Neural cell (in vitro differentiated cells): ENCODE measurements at regions not wholly inside any gene's neighbourhood (a gene's known extent, or its start where the extent isn't known, plus 50 kb on each side); places are given as distances from the start of the nearest gene placed in this dataset.

Experiments
- H2AFZ ChIP-seq: fragments of 200-600, 300-800 bp; sonication (generic), shearing (Covaris generic); 2 replicates; pipeline ENCODE4 v1.6.0; 2014; ENCODE audit warnings: low read depth, mild to moderate bottlenecking, antibody characterized with exemption, low read length, moderate library complexity
- H3F3A ChIP-seq: fragments of 200-600 bp; shearing (Covaris generic); 2 replicates; pipeline ENCODE4 v1.6.1; 2016; ENCODE audit warnings: mild to moderate bottlenecking, moderate library complexity, mixed read lengths, antibody characterized with exemption, low read length; ENCODE audit not compliant: insufficient read depth, poor library complexity, severe bottlenecking
- H3K27ac ChIP-seq: fragments of 200-600, 300-800 bp; sonication (generic), shearing (Covaris generic); 2 replicates; pipeline ENCODE4 v1.5.1; 2014; ENCODE audit warnings: mild to moderate bottlenecking, low read length, moderate library complexity
- H3K27me3 ChIP-seq: fragments of 300-800, 200-600 bp; sonication (generic), shearing (Covaris generic); 2 replicates; pipeline ENCODE4 v1.6.0; 2014; ENCODE audit warnings: mild to moderate bottlenecking, low read depth, low read length, moderate library complexity; ENCODE audit not compliant: insufficient read depth
- H3K36me3 ChIP-seq: fragments of 300-800, 200-600 bp; sonication (generic), shearing (Covaris generic); 2 replicates; pipeline ENCODE4 v1.5.1; 2014; ENCODE audit warnings: mild to moderate bottlenecking, antibody characterized with exemption, low read length, moderate library complexity; ENCODE audit not compliant: insufficient read depth
- H3K4me2 ChIP-seq: fragments of 300-800, 200-600 bp; sonication (generic), shearing (Covaris generic); 2 replicates; pipeline ENCODE4 v1.6.0; 2014; ENCODE audit warnings: mild to moderate bottlenecking, low read length
- H3K4me3 ChIP-seq: fragments of 300-800, 200-600 bp; sonication (generic), shearing (Covaris generic); 2 replicates; pipeline ENCODE4 v1.5.1; 2014; ENCODE audit warnings: mild to moderate bottlenecking, low read length, moderate library complexity
- H3K79me2 ChIP-seq: fragments of 200-600 bp; shearing (Covaris generic); replicated peaks from 2 replicates; pipeline ENCODE4 v1.6.0; 2014; ENCODE audit warnings: mild to moderate bottlenecking, low read length, moderate library complexity; ENCODE audit not compliant: insufficient read depth
- H3K9ac ChIP-seq: fragments of 300-800, 200-600 bp; sonication (generic), shearing (Covaris generic); 2 replicates; pipeline ENCODE4 v1.6.1; 2016; ENCODE audit warnings: mild to moderate bottlenecking, low read length, mixed read lengths
- H3K9me2 ChIP-seq: fragments of 200-600 bp; shearing (Covaris generic); 2 replicates; pipeline ENCODE4 v1.6.1; 2016; ENCODE audit warnings: mild to moderate bottlenecking, low read length, mixed read lengths; ENCODE audit not compliant: insufficient read depth
- H3K9me3 ChIP-seq: fragments of 200-600, 300-800 bp; sonication (generic), shearing (Covaris generic); 2 replicates; pipeline ENCODE4 v1.6.1; 2016; ENCODE audit warnings: mild to moderate bottlenecking, mixed run types, low read length, moderate library complexity, mixed read lengths
- H4K20me1 ChIP-seq: fragments of 200-600 bp; shearing (Covaris generic); 2 replicates; pipeline ENCODE4 v1.6.1; 2016; ENCODE audit warnings: mild to moderate bottlenecking, mixed run types; ENCODE audit not compliant: insufficient read depth
- EP300 ChIP-seq: fragments of 450-650 bp; conservative IDR thresholded peaks from 2 replicates; pipeline ENCODE4 v1.6.1; 2014; ENCODE audit warnings: antibody characterized with exemption, mild to moderate bottlenecking, moderate library complexity; ENCODE audit not compliant: poor library complexity, severe bottlenecking
- EZH2 ChIP-seq: fragments of 200-600, 300-800 bp; shearing (Covaris generic), sonication (generic); IDR thresholded peaks from 2 replicates; pipeline ENCODE4 v1.6.1; 2014; ENCODE audit warnings: antibody characterized with exemption, low read length, borderline replicate concordance, mild to moderate bottlenecking; ENCODE audit not compliant: insufficient read depth, poor library complexity, severe bottlenecking
- MXI1 ChIP-seq: fragments of 450-650 bp; conservative IDR thresholded peaks from 2 replicates; pipeline ENCODE4 v1.6.1; 2014; ENCODE audit warnings: antibody characterized with exemption, mild to moderate bottlenecking; ENCODE audit not compliant: poor library complexity, severe bottlenecking
- POLR2AphosphoS5 ChIP-seq: IDR thresholded peaks from 2 replicates; pipeline ENCODE4 v1.6.1; 2012
- RAD21 ChIP-seq: fragments of 450-650 bp; conservative IDR thresholded peaks from 2 replicates; pipeline ENCODE4 v1.6.1; 2014; ENCODE audit warnings: antibody characterized with exemption, mild to moderate bottlenecking, moderate library complexity
- REST ChIP-seq: IDR thresholded peaks from 2 replicates; pipeline ENCODE4 v1.6.1; 2012; ENCODE audit warnings: borderline replicate concordance
- SMC3 ChIP-seq: fragments of 450-650 bp; conservative IDR thresholded peaks from 2 replicates; pipeline ENCODE4 v1.6.1; 2014; ENCODE audit warnings: antibody characterized with exemption, mild to moderate bottlenecking, moderate library complexity; ENCODE audit not compliant: poor library complexity
- TAF1 ChIP-seq: IDR thresholded peaks from 2 replicates; pipeline ENCODE4 v1.6.1; 2012; ENCODE audit warnings: low read depth
- TF ChIP-seq, protein P1 (sequence below): fragments of 450-650 bp; IDR thresholded peaks from 2 replicates; pipeline ENCODE4 v1.5.1; 2014; ENCODE audit warnings: antibody characterized with exemption, mild to moderate bottlenecking, moderate library complexity; ENCODE audit not compliant: poor library complexity, severe bottlenecking

DNA sequence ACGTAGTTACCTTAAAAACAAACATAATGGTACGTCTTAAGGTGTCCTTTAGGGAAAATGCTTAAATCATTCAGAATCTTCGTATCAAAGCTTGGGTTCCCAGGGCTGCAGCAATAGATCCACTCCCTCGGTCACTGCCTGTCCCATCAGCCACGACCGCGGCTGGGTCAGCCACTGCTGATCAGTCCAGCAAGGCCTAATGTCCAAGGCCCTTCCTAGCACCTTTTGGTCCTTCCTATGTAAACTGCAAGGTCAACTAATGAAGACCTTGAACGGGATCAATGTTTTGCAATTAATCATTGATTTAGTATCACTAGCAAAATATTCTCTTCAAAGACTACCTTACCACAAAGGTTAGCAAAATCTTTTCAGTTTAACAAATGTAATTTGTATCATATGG, 122.2 kb upstream of the IGF1R start (continued):
- TF ChIP-seq MXI1 (no peak), SMC3 (no peak)

- Histone ChIP-seq H3K9ac (no peak overlapping the region), H4K20me1 (no peaks in the 10 kb centered on the region), H3F3A (no peaks in the 10 kb centered on the region), H3K9me2 (no peaks in the 10 kb centered on the region), H3K27me3 (no peaks in the 10 kb centered on the region), H3K9me3 (no peaks in the 10 kb centered on the region), H3K4me3 (no peak overlapping the region), H3K79me2 (no peaks in the 10 kb centered on the region), H2AFZ (no peak overlapping the region), H3K36me3 (no peaks in the 10 kb centered on the region), H3K4me2 (no peak overlapping the region), H3K27ac (no peak overlapping the region)
- TF ChIP-seq, protein P1, sequence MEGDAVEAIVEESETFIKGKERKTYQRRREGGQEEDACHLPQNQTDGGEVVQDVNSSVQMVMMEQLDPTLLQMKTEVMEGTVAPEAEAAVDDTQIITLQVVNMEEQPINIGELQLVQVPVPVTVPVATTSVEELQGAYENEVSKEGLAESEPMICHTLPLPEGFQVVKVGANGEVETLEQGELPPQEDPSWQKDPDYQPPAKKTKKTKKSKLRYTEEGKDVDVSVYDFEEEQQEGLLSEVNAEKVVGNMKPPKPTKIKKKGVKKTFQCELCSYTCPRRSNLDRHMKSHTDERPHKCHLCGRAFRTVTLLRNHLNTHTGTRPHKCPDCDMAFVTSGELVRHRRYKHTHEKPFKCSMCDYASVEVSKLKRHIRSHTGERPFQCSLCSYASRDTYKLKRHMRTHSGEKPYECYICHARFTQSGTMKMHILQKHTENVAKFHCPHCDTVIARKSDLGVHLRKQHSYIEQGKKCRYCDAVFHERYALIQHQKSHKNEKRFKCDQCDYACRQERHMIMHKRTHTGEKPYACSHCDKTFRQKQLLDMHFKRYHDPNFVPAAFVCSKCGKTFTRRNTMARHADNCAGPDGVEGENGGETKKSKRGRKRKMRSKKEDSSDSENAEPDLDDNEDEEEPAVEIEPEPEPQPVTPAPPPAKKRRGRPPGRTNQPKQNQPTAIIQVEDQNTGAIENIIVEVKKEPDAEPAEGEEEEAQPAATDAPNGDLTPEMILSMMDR = no peak
- no peak for TF ChIP-seq EZH2
- no peak for TF ChIP-seq SMC3
- no peak for TF ChIP-seq POLR2AphosphoS5
- TF ChIP-seq RAD21 = no peak
- TF ChIP-seq EP300 = no peak
- TF ChIP-seq MXI1 = no peak
Measured at GRCh38 chr15:98528046-98528725, 120.2 kb upstream of the IGF1R start.

- Histone ChIP-seq H3K36me3 (no peaks in the 10 kb centered on the region), H3K4me2 (no peak overlapping the region), H3K79me2 (no peaks in the 10 kb centered on the region), H3K27me3 (no peaks in the 10 kb centered on the region), H3K9me3 (no peaks in the 10 kb centered on the region), H3K9me2 (no peaks in the 10 kb centered on the region), H4K20me1 (no peaks in the 10 kb centered on the region), H3K4me3 (no peak overlapping the region), H3K27ac (no peak overlapping the region), H2AFZ (no peak overlapping the region), H3F3A (no peaks in the 10 kb centered on the region), H3K9ac (no peak overlapping the region)
- TF ChIP-seq EZH2 (no peak), POLR2AphosphoS5 (no peak)
Measured at GRCh38 chr15:98529205-98530145, 118.9 kb upstream of the IGF1R start.

DNA sequence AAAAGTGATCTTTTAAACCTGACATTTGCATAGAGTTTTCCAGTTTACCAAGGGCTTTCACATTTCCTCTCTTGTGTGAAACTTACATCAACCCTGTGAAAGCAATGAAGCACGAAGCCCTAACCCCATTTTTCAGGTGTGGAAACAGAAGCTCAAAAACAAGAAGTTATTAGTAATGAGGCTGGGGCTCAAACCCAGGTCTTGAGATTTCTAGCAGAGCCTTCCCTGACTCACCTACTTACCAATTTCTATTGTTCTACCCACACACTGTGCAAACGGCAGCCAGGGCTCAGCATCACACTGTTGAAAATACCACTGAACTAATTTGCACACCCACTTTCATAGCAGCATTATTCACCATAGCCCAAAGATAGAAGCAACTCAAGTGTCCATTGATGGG, 117.8 kb upstream of the IGF1R start:
- H3F3A ChIP-seq = no peaks in the 10 kb centered on the region
- no peak overlapping the region for H3K4me2 ChIP-seq
- H2AFZ ChIP-seq = no peak overlapping the region

More for the DNA sequence above, 117.8 kb upstream of the IGF1R start:
- no peaks in the 10 kb centered on the region for H3K79me2 ChIP-seq
- H3K27me3 ChIP-seq = no peaks in the 10 kb centered on the region
- H4K20me1 ChIP-seq = no peaks in the 10 kb centered on the region
- no peak overlapping the region for H3K9ac ChIP-seq
- H3K9me3 ChIP-seq = no peaks in the 10 kb centered on the region
- no peak overlapping the region for H3K4me3 ChIP-seq
- TF ChIP-seq MXI1 (no peak), POLR2AphosphoS5 (no peak), RAD21 (no peak), EP300 (no peak), TAF1 (no peak), REST (no peak), EZH2 (no peak), SMC3 (no peak)
- TF ChIP-seq, protein P1 = no peak
- H3K9me2 ChIP-seq = no peaks in the 10 kb centered on the region
- H3K27ac ChIP-seq = no peak overlapping the region
- H3K36me3 ChIP-seq = no peaks in the 10 kb centered on the region
